ENCODE measurements at regions not wholly inside any gene's neighbourhood (a gene's known extent, or its start where the extent isn't known, plus 50 kb on each side); places are given as distances from the start of the nearest gene placed in this dataset.

GRCh38 chr14:101508196-101508947, 52.9 kb upstream of the DIO3 start:
- DNase-seq, result no peak
- POLR2A ChIA-PET, result no interaction called here
- CTCF ChIA-PET, result interaction anchor here (1.0 kb wide), 2 partner anchors 17 to 33 kb away, joined by 3 read pairs; no protein-coding TSS in a partner anchor
- H3K4me2 ChIP-seq, result no peak overlapping the region
- no peaks in the 10 kb centered on the region for H3K79me2 ChIP-seq (ENCODE audit: insufficient read depth)
- H3K4me1 ChIP-seq (ENCODE audit: control insufficient read depth in 1 of 2, insufficient read depth in 2 of 2, low read depth in 1 of 2, low read length in 1 of 2), result no peaks in the 10 kb centered on the region; a peak in 1 of 4 replicates
- H3K36me3 ChIP-seq (replicated peaks in 1 of 2; ENCODE audit: control insufficient read depth in 1 of 2, insufficient read depth in 2 of 2, low read length in 1 of 2), result no peaks in the 10 kb centered on the region
- no peaks in the 10 kb centered on the region for H3K9me2 ChIP-seq
- no peaks in the 10 kb centered on the region for H3F3A ChIP-seq (replicated peaks; ENCODE audit: insufficient read depth)
- TF ChIP-seq FOXJ3 (CRISPR knock-in tag; IDR thresholded peaks at IDR 0.05) (no peak), POLR2AphosphoS5 (IDR thresholded peaks at IDR 0.05; ENCODE audit: low read depth, low read length) (no peak), CHD2 (IDR thresholded peaks at IDR 0.05; ENCODE audit: low read length, partially characterized antibody) (no peak), FOXM1 (IDR thresholded peaks at IDR 0.05; ENCODE audit: low read depth) (no peak)
- TF ChIP-seq, protein P1, sequence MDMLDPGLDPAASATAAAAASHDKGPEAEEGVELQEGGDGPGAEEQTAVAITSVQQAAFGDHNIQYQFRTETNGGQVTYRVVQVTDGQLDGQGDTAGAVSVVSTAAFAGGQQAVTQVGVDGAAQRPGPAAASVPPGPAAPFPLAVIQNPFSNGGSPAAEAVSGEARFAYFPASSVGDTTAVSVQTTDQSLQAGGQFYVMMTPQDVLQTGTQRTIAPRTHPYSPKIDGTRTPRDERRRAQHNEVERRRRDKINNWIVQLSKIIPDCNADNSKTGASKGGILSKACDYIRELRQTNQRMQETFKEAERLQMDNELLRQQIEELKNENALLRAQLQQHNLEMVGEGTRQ (IDR thresholded peaks at IDR 0.05; ENCODE audit: borderline replicate concordance, low read depth, low read length), result no peak
- TF ChIP-seq, protein P2, sequence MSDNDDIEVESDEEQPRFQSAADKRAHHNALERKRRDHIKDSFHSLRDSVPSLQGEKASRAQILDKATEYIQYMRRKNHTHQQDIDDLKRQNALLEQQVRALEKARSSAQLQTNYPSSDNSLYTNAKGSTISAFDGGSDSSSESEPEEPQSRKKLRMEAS (IDR thresholded peaks at IDR 0.05; ENCODE audit: low read depth), result no peak
- no peaks in the 10 kb centered on the region for H3K27me3 ChIP-seq (ENCODE audit: insufficient read depth)
- H3K9ac ChIP-seq, result no peak overlapping the region
- H2AFZ ChIP-seq (ENCODE audit: low read depth), result no peak overlapping the region
- no peak overlapping the region for H3K27ac ChIP-seq (ENCODE audit: low read depth in 2 of 2, low read length in 1 of 2)
- H3K9me3 ChIP-seq, result no peaks in the 10 kb centered on the region
- H4K20me1 ChIP-seq (ENCODE audit: insufficient read depth), result no peaks in the 10 kb centered on the region
- no peak overlapping the region for H3K4me3 ChIP-seq (ENCODE audit: low read depth in 2 of 2, low read length in 1 of 2)
- 32% methylated on average over 7 of the region's 12 CpGs for WGBS (ENCODE audit: low lambda C conversion rate)

DNA sequence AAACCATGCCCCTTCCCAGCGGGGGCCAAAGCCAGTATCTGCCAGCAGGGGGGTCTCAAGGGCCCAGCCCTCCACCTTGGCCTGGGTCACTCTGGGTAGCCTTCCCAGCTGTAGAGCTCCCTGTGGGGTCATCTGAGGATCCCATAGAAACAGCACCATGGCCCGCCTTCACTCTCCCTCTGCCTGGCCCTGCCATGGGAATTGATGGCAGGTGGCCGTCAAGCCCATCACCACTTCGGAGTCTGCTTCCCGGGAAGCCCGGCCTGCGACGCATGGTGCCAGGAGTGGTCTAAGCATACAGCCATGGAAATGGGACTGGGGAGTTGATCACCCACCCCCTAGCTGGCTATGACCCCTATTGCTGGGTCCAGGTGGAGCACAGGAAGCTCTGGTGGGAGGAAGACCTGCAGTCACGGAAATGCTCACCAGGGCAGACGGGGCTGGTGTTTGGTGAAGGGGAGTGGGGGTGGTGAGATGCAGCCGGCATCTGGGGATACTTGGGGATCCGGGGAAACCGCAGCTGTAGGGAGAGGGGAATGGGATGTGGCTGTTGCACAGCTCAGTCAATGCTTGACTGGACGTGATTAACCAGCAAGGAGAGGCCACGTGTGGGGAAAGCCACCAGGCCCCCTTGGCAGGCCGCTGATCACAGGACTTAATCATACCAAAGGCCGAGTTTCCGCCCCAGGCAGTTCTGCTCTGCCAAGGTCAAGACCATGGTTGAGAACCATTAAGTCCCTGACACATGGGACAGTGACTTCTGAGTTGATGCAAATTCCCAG, 52.2 kb upstream of the DIO3 start:
- no peak overlapping the region for H3K4me2 ChIP-seq
- no peak overlapping the region for H3K27ac ChIP-seq (ENCODE audit: low read depth in 2 of 2, low read length in 1 of 2)
- no peaks in the 10 kb centered on the region for H3F3A ChIP-seq (replicated peaks; ENCODE audit: insufficient read depth)
- DNase-seq, result no peak
- no peak overlapping the region for H2AFZ ChIP-seq (ENCODE audit: low read depth)
- WGBS (ENCODE audit: low lambda C conversion rate), result 40% methylated on average over 10 of the region's 18 CpGs
- H3K27me3 ChIP-seq (ENCODE audit: insufficient read depth), result no peaks in the 10 kb centered on the region
- H3K9me3 ChIP-seq, result no peaks in the 10 kb centered on the region
- TF ChIP-seq, protein P2 (IDR thresholded peaks at IDR 0.05; ENCODE audit: low read depth), result no peak
- TF ChIP-seq, protein P1 (IDR thresholded peaks at IDR 0.05; ENCODE audit: borderline replicate concordance, low read depth, low read length), result no peak
- no peak for TF ChIP-seq SMC3 (IDR thresholded peaks at IDR 0.05; ENCODE audit: low read depth, low read length)
- TF ChIP-seq RFX5 (IDR thresholded peaks at IDR 0.05; ENCODE audit: low read length), result no peak
- no peak for TF ChIP-seq FOXM1 (IDR thresholded peaks at IDR 0.05; ENCODE audit: low read depth)
- no peak for TF ChIP-seq EZH2phosphoT487 (IDR thresholded peaks at IDR 0.05; ENCODE audit: borderline replicate concordance, low read depth)
- no peak for TF ChIP-seq YY1 (IDR thresholded peaks at IDR 0.05; ENCODE audit: low read depth)
- no peak for TF ChIP-seq NFIC (IDR thresholded peaks at IDR 0.05; ENCODE audit: borderline replicate concordance)
- TF ChIP-seq NRF1 (IDR thresholded peaks at IDR 0.05; ENCODE audit: low read depth, low read length), result no peak
- no peak for TF ChIP-seq ELF1 (IDR thresholded peaks at IDR 0.05)
- TF ChIP-seq, protein P3, sequence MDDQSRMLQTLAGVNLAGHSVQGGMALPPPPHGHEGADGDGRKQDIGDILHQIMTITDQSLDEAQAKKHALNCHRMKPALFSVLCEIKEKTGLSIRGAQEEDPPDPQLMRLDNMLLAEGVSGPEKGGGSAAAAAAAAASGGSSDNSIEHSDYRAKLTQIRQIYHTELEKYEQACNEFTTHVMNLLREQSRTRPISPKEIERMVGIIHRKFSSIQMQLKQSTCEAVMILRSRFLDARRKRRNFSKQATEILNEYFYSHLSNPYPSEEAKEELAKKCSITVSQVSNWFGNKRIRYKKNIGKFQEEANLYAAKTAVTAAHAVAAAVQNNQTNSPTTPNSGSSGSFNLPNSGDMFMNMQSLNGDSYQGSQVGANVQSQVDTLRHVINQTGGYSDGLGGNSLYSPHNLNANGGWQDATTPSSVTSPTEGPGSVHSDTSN (IDR thresholded peaks at IDR 0.05), result no peak
- no peaks in the 10 kb centered on the region for H3K9me2 ChIP-seq
- no peaks in the 10 kb centered on the region for H4K20me1 ChIP-seq (ENCODE audit: insufficient read depth)
- H3K79me2 ChIP-seq (ENCODE audit: insufficient read depth), result no peaks in the 10 kb centered on the region
- H3K4me3 ChIP-seq (ENCODE audit: low read depth in 2 of 2, low read length in 1 of 2), result no peak overlapping the region
- H3K36me3 ChIP-seq (replicated peaks in 1 of 2; ENCODE audit: control insufficient read depth in 1 of 2, insufficient read depth in 2 of 2, low read length in 1 of 2), result no peaks in the 10 kb centered on the region
- no peaks in the 10 kb centered on the region; a peak in 1 of 4 replicates for H3K4me1 ChIP-seq (ENCODE audit: control insufficient read depth in 1 of 2, insufficient read depth in 2 of 2, low read depth in 1 of 2, low read length in 1 of 2)
- ChIA-PET CTCF (interaction anchor here (1.0 kb wide), 2 partner anchors 17 to 33 kb away, joined by 3 read pairs; no protein-coding TSS in a partner anchor), POLR2A (no interaction called here)
- H3K9ac ChIP-seq, result no peak overlapping the region

All from SK-N-SH (cell line).